ENCODE measurements at regions not wholly inside any gene's neighbourhood (a gene's known extent, or its start where the extent isn't known, plus 50 kb on each side); places are given as distances from the start of the nearest gene placed in this dataset.

- TF ChIP-seq REST (IDR thresholded peaks at IDR 0.05; ENCODE audit: low read depth, low read length) (no peak), TCF12 (IDR thresholded peaks at IDR 0.05) (no peak), TAF1 (IDR thresholded peaks at IDR 0.05; ENCODE audit: borderline replicate concordance, low read depth, low read length) (no peak), RFX5 (IDR thresholded peaks at IDR 0.05; ENCODE audit: low read length) (no peak)
- TF ChIP-seq, protein P1, sequence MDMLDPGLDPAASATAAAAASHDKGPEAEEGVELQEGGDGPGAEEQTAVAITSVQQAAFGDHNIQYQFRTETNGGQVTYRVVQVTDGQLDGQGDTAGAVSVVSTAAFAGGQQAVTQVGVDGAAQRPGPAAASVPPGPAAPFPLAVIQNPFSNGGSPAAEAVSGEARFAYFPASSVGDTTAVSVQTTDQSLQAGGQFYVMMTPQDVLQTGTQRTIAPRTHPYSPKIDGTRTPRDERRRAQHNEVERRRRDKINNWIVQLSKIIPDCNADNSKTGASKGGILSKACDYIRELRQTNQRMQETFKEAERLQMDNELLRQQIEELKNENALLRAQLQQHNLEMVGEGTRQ (IDR thresholded peaks at IDR 0.05; ENCODE audit: borderline replicate concordance, low read depth, low read length) = no peak
These were observed 80.6 kb upstream of the PROKR2 start (continued) for GRCh38 chr20:5397393-5397792.

DNA sequence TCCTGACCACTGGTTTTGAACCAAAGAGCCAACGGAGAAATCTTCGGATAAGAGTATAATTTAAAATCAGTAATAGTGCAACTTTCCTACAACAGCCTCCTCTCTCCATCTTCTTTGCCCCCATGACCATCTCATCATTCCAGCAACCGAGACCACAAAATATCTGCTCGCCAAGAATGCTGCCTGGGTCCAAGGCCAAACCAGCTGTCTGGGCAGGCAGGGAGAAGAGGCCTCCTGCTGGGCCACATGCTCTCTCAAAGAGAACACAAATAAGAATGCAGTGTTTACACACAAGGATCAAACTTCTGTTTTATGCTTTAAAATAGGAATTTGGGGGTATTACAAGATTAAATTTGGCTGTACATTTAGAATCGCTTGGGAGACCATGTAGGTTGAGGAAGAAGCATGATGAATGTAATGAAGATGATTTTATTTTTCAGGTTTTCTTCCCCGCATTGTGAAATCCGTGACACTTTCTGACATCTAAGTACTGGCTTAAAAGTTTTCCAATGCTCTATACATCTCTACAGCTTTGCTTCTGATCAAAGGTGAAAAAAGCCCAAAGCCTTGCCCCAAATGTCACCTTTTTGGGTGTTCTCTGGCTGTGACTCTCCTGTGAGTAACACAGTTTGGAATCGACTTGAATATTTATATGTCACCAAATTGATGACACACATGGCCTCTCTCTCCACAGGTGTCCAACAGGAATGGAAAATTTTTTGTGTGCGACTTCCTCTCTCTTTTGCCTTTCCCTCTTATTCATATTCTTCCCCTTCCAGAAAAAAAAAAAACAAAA, 79.4 kb upstream of the PROKR2 start:
- H3K4me2 ChIP-seq = no peak overlapping the region
- 33% methylated on average over 9 of the region's 9 CpGs for WGBS (ENCODE audit: low lambda C conversion rate)
- POLR2A ChIA-PET = no interaction called here
- TF ChIP-seq FOXM1 (IDR thresholded peaks at IDR 0.05; ENCODE audit: low read depth) (no peak), NFIC (IDR thresholded peaks at IDR 0.05; ENCODE audit: borderline replicate concordance) (no peak), FOSL2 (IDR thresholded peaks at IDR 0.05; ENCODE audit: borderline replicate concordance, low read depth) (no peak), ELF1 (IDR thresholded peaks at IDR 0.05) (no peak), PBX3 (IDR thresholded peaks at IDR 0.05) (no peak), TCF12 (IDR thresholded peaks at IDR 0.05) (no peak), JUND (IDR thresholded peaks at IDR 0.05) (no peak), NRF1 (IDR thresholded peaks at IDR 0.05; ENCODE audit: low read depth, low read length) (no peak), MXI1 (IDR thresholded peaks at IDR 0.05; ENCODE audit: low read depth, low read length) (no peak), REST (IDR thresholded peaks at IDR 0.05; ENCODE audit: low read depth, low read length) (no peak)
- TF ChIP-seq, protein P2, sequence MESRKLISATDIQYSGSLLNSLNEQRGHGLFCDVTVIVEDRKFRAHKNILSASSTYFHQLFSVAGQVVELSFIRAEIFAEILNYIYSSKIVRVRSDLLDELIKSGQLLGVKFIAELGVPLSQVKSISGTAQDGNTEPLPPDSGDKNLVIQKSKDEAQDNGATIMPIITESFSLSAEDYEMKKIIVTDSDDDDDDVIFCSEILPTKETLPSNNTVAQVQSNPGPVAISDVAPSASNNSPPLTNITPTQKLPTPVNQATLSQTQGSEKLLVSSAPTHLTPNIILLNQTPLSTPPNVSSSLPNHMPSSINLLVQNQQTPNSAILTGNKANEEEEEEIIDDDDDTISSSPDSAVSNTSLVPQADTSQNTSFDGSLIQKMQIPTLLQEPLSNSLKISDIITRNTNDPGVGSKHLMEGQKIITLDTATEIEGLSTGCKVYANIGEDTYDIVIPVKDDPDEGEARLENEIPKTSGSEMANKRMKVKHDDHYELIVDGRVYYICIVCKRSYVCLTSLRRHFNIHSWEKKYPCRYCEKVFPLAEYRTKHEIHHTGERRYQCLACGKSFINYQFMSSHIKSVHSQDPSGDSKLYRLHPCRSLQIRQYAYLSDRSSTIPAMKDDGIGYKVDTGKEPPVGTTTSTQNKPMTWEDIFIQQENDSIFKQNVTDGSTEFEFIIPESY (IDR thresholded peaks at IDR 0.05; ENCODE audit: borderline replicate concordance, low read depth) = no peak
- TF ChIP-seq, protein P3, sequence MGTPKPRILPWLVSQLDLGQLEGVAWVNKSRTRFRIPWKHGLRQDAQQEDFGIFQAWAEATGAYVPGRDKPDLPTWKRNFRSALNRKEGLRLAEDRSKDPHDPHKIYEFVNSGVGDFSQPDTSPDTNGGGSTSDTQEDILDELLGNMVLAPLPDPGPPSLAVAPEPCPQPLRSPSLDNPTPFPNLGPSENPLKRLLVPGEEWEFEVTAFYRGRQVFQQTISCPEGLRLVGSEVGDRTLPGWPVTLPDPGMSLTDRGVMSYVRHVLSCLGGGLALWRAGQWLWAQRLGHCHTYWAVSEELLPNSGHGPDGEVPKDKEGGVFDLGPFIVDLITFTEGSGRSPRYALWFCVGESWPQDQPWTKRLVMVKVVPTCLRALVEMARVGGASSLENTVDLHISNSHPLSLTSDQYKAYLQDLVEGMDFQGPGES (IDR thresholded peaks at IDR 0.05; ENCODE audit: low read depth, low read length) = no peak
- TF ChIP-seq, protein P4, sequence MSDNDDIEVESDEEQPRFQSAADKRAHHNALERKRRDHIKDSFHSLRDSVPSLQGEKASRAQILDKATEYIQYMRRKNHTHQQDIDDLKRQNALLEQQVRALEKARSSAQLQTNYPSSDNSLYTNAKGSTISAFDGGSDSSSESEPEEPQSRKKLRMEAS (IDR thresholded peaks at IDR 0.05; ENCODE audit: low read depth) = no peak

More for the DNA sequence above, 79.4 kb upstream of the PROKR2 start:
- no peaks in the 10 kb centered on the region for H3K36me3 ChIP-seq (replicated peaks in 1 of 2; ENCODE audit: control insufficient read depth in 1 of 2, insufficient read depth in 2 of 2, low read length in 1 of 2)
- no peaks in the 10 kb centered on the region for H3K9me3 ChIP-seq
- CTCF ChIA-PET = interaction anchor here (0.8 to 1.4 kb wide), 5 partner anchors 52 to 191 kb away, joined by 3 to 4 read pairs (median 3); partner anchors contain the start of gene PROKR2
- no peaks in the 10 kb centered on the region for H3K9me2 ChIP-seq
- H3K4me3 ChIP-seq (ENCODE audit: low read depth in 2 of 2, low read length in 1 of 2) = no peak overlapping the region
- H3F3A ChIP-seq (replicated peaks; ENCODE audit: insufficient read depth) = no peaks in the 10 kb centered on the region
- no peaks in the 10 kb centered on the region for H4K20me1 ChIP-seq (ENCODE audit: insufficient read depth)
- H3K9ac ChIP-seq = no peak overlapping the region
- no peak overlapping the region for H2AFZ ChIP-seq (ENCODE audit: low read depth)
- H3K79me2 ChIP-seq (ENCODE audit: insufficient read depth) = no peaks in the 10 kb centered on the region
- H3K27ac ChIP-seq (ENCODE audit: low read depth in 2 of 2, low read length in 1 of 2) = no peak overlapping the region; a peak in 1 of 4 replicates
- no peak for DNase-seq
- peaks cover 0 to 33% of the 10 kb centered on the region in 2 experiments; a peak in 2 of 4 replicates for H3K4me1 ChIP-seq (ENCODE audit: control insufficient read depth in 1 of 2, insufficient read depth in 2 of 2, low read depth in 1 of 2, low read length in 1 of 2)
- H3K27me3 ChIP-seq (ENCODE audit: insufficient read depth) = no peaks in the 10 kb centered on the region

All from SK-N-SH (cell line).